WERI-Rb-1 (cell line): ENCODE measurements at regions not wholly inside any gene's neighbourhood (a gene's known extent, or its start where the extent isn't known, plus 50 kb on each side); places are given as distances from the start of the nearest gene placed in this dataset.

Experiments used
- DNase-seq: peaks from one replicate; pipeline ENCODE4 v3.0.0-alpha.2; 2020
- H3K27ac ChIP-seq: fragments of 250-450 bp; sonication (Bioruptor Pico); 2 replicates; pipeline ENCODE4 v1.5.1; 2020; ENCODE audit warnings: mild to moderate bottlenecking, moderate library complexity
- H3K27me3 ChIP-seq: fragments of 250-450 bp; sonication (Bioruptor Pico); 2 replicates; pipeline ENCODE4 v1.5.1; 2021; ENCODE audit warnings: mild to moderate bottlenecking, low read depth, moderate library complexity; ENCODE audit not compliant: insufficient read depth, severe bottlenecking
- H3K36me3 ChIP-seq: fragments of 250-450 bp; sonication (Bioruptor Pico); 2 replicates; pipeline ENCODE4 v1.5.1; 2020; ENCODE audit warnings: mild to moderate bottlenecking, moderate library complexity
- H3K4me3 ChIP-seq: 2 replicates; pipeline ENCODE4 v1.5.1; 2011; ENCODE audit warnings: low read depth, mild to moderate bottlenecking, control low read depth, low read length
- H3K9me3 ChIP-seq: fragments of 250-450 bp; sonication (Bioruptor Pico); 2 replicates; pipeline ENCODE4 v1.5.1; 2021; ENCODE audit warnings: mild to moderate bottlenecking, moderate library complexity; ENCODE audit not compliant: severe bottlenecking
- CTCF ChIP-seq: IDR thresholded peaks from 2 replicates; pipeline ENCODE4 v1.5.1; 2011; ENCODE audit warnings: low read depth, mild to moderate bottlenecking, control low read depth, inconsistent platforms, low read length

- Histone ChIP-seq H3K27ac (no peak overlapping the region), H3K36me3 (no peaks in the 10 kb centered on the region), H3K27me3 (no peaks in the 10 kb centered on the region), H3K4me3 (no peak overlapping the region), H3K9me3 (no peaks in the 10 kb centered on the region)
- TF ChIP-seq CTCF, result no peak
- DNase-seq, result no peak
Observed at GRCh38 chr1:80607064-80607463, 1193.7 kb upstream of the ADGRL2 start.

DNA sequence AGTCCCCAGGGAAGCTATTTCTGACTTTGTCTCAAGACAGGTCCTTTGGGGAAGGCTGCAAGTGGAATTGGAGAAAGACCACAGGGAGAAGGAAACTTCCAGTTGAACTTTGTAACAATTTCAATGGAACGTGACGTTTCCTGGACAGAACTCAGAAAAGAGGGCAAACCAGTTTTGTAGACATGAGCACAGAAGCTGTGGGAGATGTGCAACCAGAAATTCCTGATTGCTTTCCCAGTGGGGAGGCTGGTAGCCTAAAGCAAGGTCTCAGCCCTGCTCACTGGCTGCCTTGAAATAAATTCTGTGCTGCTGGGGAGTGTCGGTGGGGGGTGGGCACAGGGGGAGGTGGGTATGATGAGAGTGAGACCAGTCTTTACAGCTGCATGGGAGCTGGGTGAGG lies 1206.7 kb upstream of the ADGRL2 start:
- H3K27ac ChIP-seq, result no peak overlapping the region

DNA sequence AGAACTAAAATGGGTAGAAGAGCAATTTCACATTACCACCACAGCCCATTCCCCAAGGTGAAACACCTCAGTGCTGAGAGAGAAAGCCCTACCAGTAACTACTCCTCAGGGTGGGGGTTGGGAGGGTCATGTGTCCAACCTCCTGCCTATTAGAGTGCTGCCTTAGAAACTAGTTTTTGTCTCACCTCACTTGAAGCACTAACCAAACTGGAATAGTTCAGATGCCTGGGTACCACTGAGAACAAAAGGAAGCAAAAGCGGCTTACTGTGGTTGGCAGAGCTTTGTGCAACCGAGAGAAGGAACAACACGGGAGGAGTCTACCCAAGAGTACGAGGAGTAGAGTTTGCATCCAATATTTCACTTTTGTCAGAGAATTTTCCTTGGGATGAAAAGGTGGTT lies 1207.5 kb upstream of the ADGRL2 start:
- H3K36me3 ChIP-seq, result no peaks in the 10 kb centered on the region
- TF ChIP-seq CTCF, result no peak
- no peak overlapping the region for H3K27ac ChIP-seq
- no peaks in the 10 kb centered on the region for H3K9me3 ChIP-seq
- no peak for DNase-seq
- H3K4me3 ChIP-seq, result no peak overlapping the region
- H3K27me3 ChIP-seq, result no peaks in the 10 kb centered on the region

More for the DNA sequence above, 1206.7 kb upstream of the ADGRL2 start:
- DNase-seq, result no peak
- Histone ChIP-seq H3K4me3 (no peak overlapping the region), H3K36me3 (no peaks in the 10 kb centered on the region), H3K9me3 (no peaks in the 10 kb centered on the region), H3K27me3 (no peaks in the 10 kb centered on the region)
- TF ChIP-seq CTCF, result no peak

DNA sequence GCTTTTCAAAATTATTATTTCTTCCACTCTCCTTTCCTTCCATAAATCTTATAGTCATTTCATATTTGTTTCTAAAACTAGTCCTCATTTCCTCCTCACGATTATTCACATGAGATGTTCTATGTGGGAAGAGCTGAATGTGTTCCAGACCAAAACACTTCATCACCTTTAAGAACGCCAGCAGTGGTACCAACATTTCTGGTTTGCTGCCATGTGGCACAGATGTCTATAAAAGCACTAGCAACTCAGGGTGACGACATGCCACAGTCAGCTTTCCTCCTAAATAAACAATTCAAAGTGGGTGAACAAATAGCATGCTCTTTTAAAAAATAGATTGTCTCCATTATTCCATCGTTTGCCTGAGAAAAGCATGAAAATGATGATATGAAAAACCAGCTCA lies 1217.8 kb upstream of the ADGRL2 start:
- Histone ChIP-seq H3K27me3 (no peaks in the 10 kb centered on the region), H3K9me3 (peaks cover 4% of the 10 kb centered on the region), H3K36me3 (no peaks in the 10 kb centered on the region), H3K27ac (no peak overlapping the region), H3K4me3 (no peak overlapping the region)
- no peak for DNase-seq
- no peak for TF ChIP-seq CTCF

DNA sequence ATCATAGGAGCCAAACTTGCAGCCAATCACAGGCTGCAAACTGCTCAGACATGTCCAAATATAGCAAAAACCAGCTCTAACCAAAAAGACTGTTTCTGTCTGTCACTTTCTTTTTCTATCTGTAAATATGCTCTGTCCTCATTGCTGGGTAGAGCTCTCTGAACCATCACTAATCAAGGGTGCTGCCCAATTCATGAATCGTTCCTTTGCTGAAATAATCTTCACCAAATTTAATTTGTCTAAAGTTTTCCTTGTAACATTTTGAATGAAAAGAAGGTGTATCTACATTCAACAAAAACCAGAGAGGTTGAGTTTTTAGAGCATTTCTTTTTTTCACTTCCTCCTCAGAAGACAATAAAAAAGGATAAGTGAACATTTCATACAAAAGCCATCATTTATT lies 1221.7 kb upstream of the ADGRL2 start:
- H3K36me3 ChIP-seq, result no peaks in the 10 kb centered on the region

More for the DNA sequence above, 1221.7 kb upstream of the ADGRL2 start:
- Histone ChIP-seq H3K9me3 (peaks cover 4% of the 10 kb centered on the region), H3K27me3 (no peaks in the 10 kb centered on the region), H3K27ac (no peak overlapping the region), H3K4me3 (no peak overlapping the region)
- DNase-seq, result no peak
- no peak for TF ChIP-seq CTCF
